MM.1S (cell line): ENCODE measurements at regions not wholly inside any gene's neighbourhood (a gene's known extent, or its start where the extent isn't known, plus 50 kb on each side); places are given as distances from the start of the nearest gene placed in this dataset.

Source experiments
- EZH2phosphoT487 ChIP-seq: fragments of 300-600 bp; sonication (generic); IDR thresholded peaks from 2 replicates; pipeline ENCODE4 v1.6.1; 2018; ENCODE audit warnings: antibody characterized with exemption, low read length
- TF ChIP-seq, protein P1 (sequence below): fragments of 300-600 bp; sonication (generic); IDR thresholded peaks from 2 replicates; pipeline ENCODE4 v1.5.1; 2016; ENCODE audit warnings: antibody characterized with exemption, low read length, mixed read lengths

DNA sequence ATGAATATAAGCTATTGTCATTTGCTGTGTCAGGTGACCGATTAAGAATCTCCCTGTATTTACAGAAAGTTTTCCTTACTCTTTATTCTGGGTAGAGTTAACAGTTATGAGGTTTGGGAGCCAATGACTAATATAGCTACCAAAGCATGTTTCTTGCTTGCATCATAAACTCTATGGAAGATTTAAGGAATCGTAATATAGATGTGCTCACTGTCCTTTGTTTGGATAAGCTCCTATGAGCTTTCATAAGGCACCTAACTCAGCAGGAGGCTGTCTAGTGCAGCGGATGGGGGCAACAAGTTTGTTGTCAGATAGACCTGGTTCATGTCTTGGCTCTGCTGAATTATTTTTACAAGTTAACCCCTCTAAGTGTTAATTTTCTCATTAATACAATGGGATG is 75.0 kb upstream of the PAQR3 start:
- TF ChIP-seq, protein P1, sequence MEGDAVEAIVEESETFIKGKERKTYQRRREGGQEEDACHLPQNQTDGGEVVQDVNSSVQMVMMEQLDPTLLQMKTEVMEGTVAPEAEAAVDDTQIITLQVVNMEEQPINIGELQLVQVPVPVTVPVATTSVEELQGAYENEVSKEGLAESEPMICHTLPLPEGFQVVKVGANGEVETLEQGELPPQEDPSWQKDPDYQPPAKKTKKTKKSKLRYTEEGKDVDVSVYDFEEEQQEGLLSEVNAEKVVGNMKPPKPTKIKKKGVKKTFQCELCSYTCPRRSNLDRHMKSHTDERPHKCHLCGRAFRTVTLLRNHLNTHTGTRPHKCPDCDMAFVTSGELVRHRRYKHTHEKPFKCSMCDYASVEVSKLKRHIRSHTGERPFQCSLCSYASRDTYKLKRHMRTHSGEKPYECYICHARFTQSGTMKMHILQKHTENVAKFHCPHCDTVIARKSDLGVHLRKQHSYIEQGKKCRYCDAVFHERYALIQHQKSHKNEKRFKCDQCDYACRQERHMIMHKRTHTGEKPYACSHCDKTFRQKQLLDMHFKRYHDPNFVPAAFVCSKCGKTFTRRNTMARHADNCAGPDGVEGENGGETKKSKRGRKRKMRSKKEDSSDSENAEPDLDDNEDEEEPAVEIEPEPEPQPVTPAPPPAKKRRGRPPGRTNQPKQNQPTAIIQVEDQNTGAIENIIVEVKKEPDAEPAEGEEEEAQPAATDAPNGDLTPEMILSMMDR, result no peak
- no peak for TF ChIP-seq EZH2phosphoT487
